OCI-LY7 (cell line): ENCODE measurements at regions not wholly inside any gene's neighbourhood (a gene's known extent, or its start where the extent isn't known, plus 50 kb on each side); places are given as distances from the start of the nearest gene placed in this dataset.

ENCODE experiments used
- BruUV-seq: library from RNA; stranded (reverse); fragments of 400-500 nt; replicated peaks from 2 replicates; lab custom pipeline; 2021; lab: Mats Ljungman, UMichigan
- CTCF ChIA-PET: fragments of 300-600 bp; sonication (Branson Sonifier 250); formaldehyde crosslinking; loops from one replicate; lab custom pipeline; 2022; ENCODE audit warnings: antibody characterized with exemption; ENCODE audit not compliant: unreplicated experiment; lab: Charles Lee
- POLR2A ChIA-PET: fragments of 300-600 bp; sonication (Branson Sonifier 250); formaldehyde crosslinking; loops from one replicate; lab custom pipeline; 2022; ENCODE audit warnings: antibody characterized with exemption; lab: Charles Lee
- DNase-seq: peaks from one replicate; pipeline ENCODE4 v3.0.0-alpha.2; 2015; ENCODE audit warnings: low spot score
- H2AFZ ChIP-seq: fragments of 200-600 bp; sonication (generic), shearing (Covaris generic); 2 replicates; pipeline ENCODE4 v1.6.1; 2014; ENCODE audit warnings: mild to moderate bottlenecking, antibody characterized with exemption, low read length, moderate library complexity
- H3K27ac ChIP-seq: fragments of 200-600 bp; sonication (generic); 2 replicates; pipeline ENCODE4 v1.5.1; 2014; ENCODE audit warnings: mixed run types, low read depth, mild to moderate bottlenecking, moderate library complexity, low read length, inconsistent platforms; ENCODE audit not compliant: poor library complexity, severe bottlenecking
- H3K36me3 ChIP-seq: fragments of 200-600 bp; sonication (generic); 2 replicates; pipeline ENCODE4 v1.6.1; 2014; ENCODE audit warnings: mild to moderate bottlenecking, antibody characterized with exemption, low read length, moderate library complexity, mixed read lengths; ENCODE audit not compliant: insufficient read depth
- H3K4me1 ChIP-seq: fragments of 200-600 bp; sonication (generic); 2 replicates; pipeline ENCODE4 v1.5.1; 2014; ENCODE audit warnings: mild to moderate bottlenecking, low read length; ENCODE audit not compliant: insufficient read depth, poor library complexity, severe bottlenecking
- H3K4me2 ChIP-seq: fragments of 200-600 bp; sonication (generic); 2 replicates; pipeline ENCODE4 v1.6.1; 2014; ENCODE audit warnings: mild to moderate bottlenecking, low read length
- H3K4me3 ChIP-seq: fragments of 200-600 bp; sonication (generic); 2 replicates; pipeline ENCODE4 v1.5.1; 2014; ENCODE audit warnings: mild to moderate bottlenecking, low read depth, low read length; ENCODE audit not compliant: poor library complexity, severe bottlenecking
- H3K79me2 ChIP-seq: fragments of 200-600 bp; sonication (generic); 2 replicates; pipeline ENCODE4 v1.6.1; 2016; ENCODE audit warnings: low read depth, mild to moderate bottlenecking, low read length, moderate library complexity, mixed read lengths; ENCODE audit not compliant: insufficient read depth
- H3K9me2 ChIP-seq: fragments of 200-600 bp; sonication (generic); 2 replicates; pipeline ENCODE4 v1.6.1; 2016; ENCODE audit warnings: mild to moderate bottlenecking, low read length, mixed read lengths; ENCODE audit not compliant: insufficient read depth
- H3K9me3 ChIP-seq: fragments of 200-600 bp; sonication (generic); 2 replicates; pipeline ENCODE4 v1.6.1; 2014; ENCODE audit warnings: mild to moderate bottlenecking, mixed run types, low read length, mixed read lengths
- H4K20me1 ChIP-seq: fragments of 200-600 bp; sonication (generic); 2 replicates; pipeline ENCODE4 v1.6.1; 2014; ENCODE audit warnings: mild to moderate bottlenecking, antibody characterized with exemption, low read length, moderate library complexity, mixed read lengths; ENCODE audit not compliant: insufficient read depth
- CTCF ChIP-seq: fragments of 200-600 bp; sonication (generic); conservative IDR thresholded peaks from 2 replicates; pipeline ENCODE4 v1.5.1; 2014; ENCODE audit warnings: mild to moderate bottlenecking, antibody characterized with exemption, low read length, moderate library complexity, mixed read lengths
- EZH2phosphoT487 ChIP-seq: fragments of 200-600 bp; sonication (generic); IDR thresholded peaks from 2 replicates; pipeline ENCODE4 v1.6.1; 2018; ENCODE audit warnings: low read depth, borderline replicate concordance, mild to moderate bottlenecking, mixed run types, antibody characterized with exemption, low read length, moderate library complexity, mixed read lengths
- intact Hi-C: fragments of 100-400 bp; cut with micrococcal nuclease; formaldehyde crosslinking; loops from one replicate; pipeline ENCODE4 v1.10.0; 2022; ENCODE audit not compliant: unreplicated experiment

GRCh38 chr18:57923611-57924010, 120.4 kb upstream of the NEDD4L start:
- intact Hi-C loops, result no loop called here
- Histone ChIP-seq H3K9me2 (no peaks in the 10 kb centered on the region), H3K4me2 (no peak overlapping the region), H2AFZ (no peak overlapping the region), H4K20me1 (no peaks in the 10 kb centered on the region), H3K9me3 (no peaks in the 10 kb centered on the region), H3K4me3 (no peak overlapping the region), H3K36me3 (no peaks in the 10 kb centered on the region), H3K4me1 (no peaks in the 10 kb centered on the region), H3K27ac (no peak overlapping the region), H3K79me2 (no peaks in the 10 kb centered on the region)
- DNase-seq, result no peak
- CTCF ChIA-PET, result no interaction called here
- POLR2A ChIA-PET, result no interaction called here
- no TSS peak for BruUV-seq
- TF ChIP-seq EZH2phosphoT487, result no peak
- TF ChIP-seq CTCF, result no peak

- H3K4me2 ChIP-seq, result no peak overlapping the region
- H4K20me1 ChIP-seq, result no peaks in the 10 kb centered on the region
- H3K36me3 ChIP-seq, result no peaks in the 10 kb centered on the region
- BruUV-seq, result no TSS peak
- DNase-seq, result no peak
- TF ChIP-seq CTCF (no peak), EZH2phosphoT487 (no peak)
- no peak overlapping the region for H3K4me3 ChIP-seq
- no peak overlapping the region for H2AFZ ChIP-seq
- ChIA-PET CTCF (no interaction called here), POLR2A (no interaction called here)
- no peaks in the 10 kb centered on the region for H3K79me2 ChIP-seq
- intact Hi-C loops, result no loop called here
- H3K27ac ChIP-seq, result no peak overlapping the region
- no peaks in the 10 kb centered on the region for H3K9me2 ChIP-seq
- no peaks in the 10 kb centered on the region for H3K9me3 ChIP-seq
- H3K4me1 ChIP-seq, result no peaks in the 10 kb centered on the region
Measured at GRCh38 chr18:57922885-57923284, 119.8 kb upstream of the ATP8B1 start.

GRCh38 chr18:57921708-57922107, 118.6 kb upstream of the ATP8B1 start:
- Histone ChIP-seq H3K79me2 (no peaks in the 10 kb centered on the region), H3K4me1 (no peaks in the 10 kb centered on the region), H2AFZ (no peak overlapping the region), H3K9me3 (no peaks in the 10 kb centered on the region), H4K20me1 (no peaks in the 10 kb centered on the region), H3K4me2 (no peak overlapping the region), H3K27ac (no peak overlapping the region), H3K36me3 (no peaks in the 10 kb centered on the region), H3K9me2 (no peaks in the 10 kb centered on the region), H3K4me3 (no peak overlapping the region)
- TF ChIP-seq EZH2phosphoT487, result no peak
- no peak for TF ChIP-seq CTCF
- POLR2A ChIA-PET, result no interaction called here
- DNase-seq, result no peak
- intact Hi-C loops, result no loop called here
- BruUV-seq, result no TSS peak
- CTCF ChIA-PET, result no interaction called here
